AG09319 (cell line): ENCODE measurements at regions not wholly inside any gene's neighbourhood (a gene's known extent, or its start where the extent isn't known, plus 50 kb on each side); places are given as distances from the start of the nearest gene placed in this dataset.

Source experiments
- DNase-seq: peaks from one replicate; pipeline ENCODE4 v3.0.0-alpha.2; 2010; ENCODE audit warnings: low read depth; ENCODE audit errors: extremely low read depth
- TF ChIP-seq, protein P1 (sequence below): IDR thresholded peaks from 2 replicates; pipeline ENCODE4 v1.5.1; 2011; ENCODE audit warnings: low read depth, mild to moderate bottlenecking, inconsistent platforms, low read length, moderate library complexity

DNA sequence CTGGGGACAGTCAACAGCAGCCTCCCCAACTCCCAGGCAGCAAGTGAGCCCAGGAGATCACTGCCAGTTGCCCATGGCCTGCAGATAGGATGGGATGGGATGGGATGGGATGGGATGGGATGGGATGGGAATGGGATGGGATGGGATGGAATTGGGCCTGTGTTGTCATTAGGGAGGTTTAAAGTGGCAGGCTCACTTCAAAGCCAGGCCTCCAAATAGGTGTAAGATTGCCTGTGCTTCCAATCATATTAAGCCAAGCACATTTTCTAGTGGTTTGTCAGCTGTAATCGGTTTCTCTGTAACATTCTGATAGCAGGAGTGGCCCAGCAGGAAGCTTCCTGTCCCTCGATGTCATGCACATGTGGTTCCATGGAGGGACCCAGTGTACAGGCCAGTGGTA is 82.7 kb upstream of the NXT1 start:
- TF ChIP-seq, protein P1, sequence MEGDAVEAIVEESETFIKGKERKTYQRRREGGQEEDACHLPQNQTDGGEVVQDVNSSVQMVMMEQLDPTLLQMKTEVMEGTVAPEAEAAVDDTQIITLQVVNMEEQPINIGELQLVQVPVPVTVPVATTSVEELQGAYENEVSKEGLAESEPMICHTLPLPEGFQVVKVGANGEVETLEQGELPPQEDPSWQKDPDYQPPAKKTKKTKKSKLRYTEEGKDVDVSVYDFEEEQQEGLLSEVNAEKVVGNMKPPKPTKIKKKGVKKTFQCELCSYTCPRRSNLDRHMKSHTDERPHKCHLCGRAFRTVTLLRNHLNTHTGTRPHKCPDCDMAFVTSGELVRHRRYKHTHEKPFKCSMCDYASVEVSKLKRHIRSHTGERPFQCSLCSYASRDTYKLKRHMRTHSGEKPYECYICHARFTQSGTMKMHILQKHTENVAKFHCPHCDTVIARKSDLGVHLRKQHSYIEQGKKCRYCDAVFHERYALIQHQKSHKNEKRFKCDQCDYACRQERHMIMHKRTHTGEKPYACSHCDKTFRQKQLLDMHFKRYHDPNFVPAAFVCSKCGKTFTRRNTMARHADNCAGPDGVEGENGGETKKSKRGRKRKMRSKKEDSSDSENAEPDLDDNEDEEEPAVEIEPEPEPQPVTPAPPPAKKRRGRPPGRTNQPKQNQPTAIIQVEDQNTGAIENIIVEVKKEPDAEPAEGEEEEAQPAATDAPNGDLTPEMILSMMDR: no peak
- no peak for DNase-seq

DNA sequence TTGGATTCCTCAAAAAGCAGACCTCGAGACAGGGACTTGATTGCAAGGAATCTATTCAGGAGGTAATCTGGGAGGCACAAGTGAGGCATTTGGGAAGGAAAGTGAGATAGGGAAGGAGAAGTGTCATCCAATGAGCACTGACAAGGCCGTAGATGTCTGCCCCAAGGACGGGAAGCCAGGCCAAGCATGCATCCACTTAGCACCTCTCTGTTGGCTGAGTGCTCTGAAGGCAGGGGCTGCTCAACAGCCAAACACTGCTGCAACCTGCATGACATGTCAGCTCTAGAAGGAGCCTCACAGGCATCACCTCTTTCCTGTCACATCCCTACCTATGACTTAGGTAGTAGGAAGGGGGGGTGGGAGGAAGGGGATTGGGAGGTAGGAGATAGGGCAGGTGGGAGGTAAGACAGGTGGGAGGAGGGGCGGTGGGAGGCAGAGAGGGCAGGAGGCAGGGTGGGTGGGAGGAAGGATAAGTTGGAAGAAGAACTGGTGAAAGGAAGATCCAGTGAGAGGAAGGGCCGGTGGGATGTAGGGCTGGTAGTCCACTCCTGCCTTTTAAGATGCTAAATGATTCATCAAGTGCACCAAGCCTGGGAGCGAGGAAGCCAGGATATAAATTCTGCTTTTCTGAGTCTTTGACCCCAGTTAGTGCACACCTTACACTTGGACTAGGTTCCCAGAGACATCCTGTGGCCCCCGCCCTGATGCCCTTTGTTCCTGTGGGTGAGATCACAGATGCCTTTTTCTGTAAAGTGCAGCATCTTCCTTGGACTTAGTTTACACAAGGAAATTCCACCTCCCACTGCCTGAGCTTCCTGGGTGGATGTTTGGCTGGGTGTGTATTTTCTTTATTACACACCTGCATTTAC is 83.8 kb upstream of the NXT1 start:
- TF ChIP-seq, protein P1: no peak
- DNase-seq: no peak

DNA sequence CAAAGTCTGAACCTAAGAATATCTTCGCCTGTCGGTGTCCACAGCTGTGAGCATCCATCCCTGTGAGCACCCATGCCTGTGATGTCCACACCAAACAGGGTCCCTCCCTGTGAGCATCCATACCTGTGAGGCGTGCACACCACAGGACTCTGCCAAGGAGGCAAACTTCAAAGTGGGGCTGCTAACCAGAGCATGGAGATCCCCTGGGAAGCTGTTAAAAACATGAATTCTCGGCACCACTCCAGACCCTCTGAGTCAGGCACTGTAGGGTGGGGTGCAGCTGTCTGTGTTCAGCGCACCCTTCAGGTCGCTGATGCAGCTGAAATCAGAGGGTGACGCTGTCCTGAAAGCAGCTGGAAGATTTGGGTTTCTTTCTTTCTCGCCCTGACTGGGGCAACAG is 85.4 kb upstream of the NXT1 start:
- DNase-seq: no peak
- TF ChIP-seq, protein P1: no peak

DNA sequence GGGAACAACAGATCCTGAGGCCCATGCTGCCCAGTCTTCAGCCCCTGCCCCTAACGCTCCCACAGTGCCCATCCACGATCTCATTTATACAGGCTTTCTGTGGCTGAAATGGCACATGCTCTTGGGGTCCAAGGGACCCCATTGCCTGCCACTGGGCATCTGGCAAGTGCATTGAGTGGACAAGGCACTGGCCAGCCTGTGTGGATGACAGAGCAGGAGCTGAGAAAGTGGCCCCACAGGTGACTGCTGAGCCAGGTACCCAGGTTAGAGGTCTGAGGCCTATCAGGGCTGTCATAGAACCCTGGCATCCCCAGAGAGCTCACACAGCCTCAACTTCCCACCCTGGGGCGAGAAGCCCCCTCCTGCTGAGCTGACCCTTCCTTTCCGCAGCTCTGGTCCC is 86.0 kb upstream of the NXT1 start:
- DNase-seq: no peak

DNA sequence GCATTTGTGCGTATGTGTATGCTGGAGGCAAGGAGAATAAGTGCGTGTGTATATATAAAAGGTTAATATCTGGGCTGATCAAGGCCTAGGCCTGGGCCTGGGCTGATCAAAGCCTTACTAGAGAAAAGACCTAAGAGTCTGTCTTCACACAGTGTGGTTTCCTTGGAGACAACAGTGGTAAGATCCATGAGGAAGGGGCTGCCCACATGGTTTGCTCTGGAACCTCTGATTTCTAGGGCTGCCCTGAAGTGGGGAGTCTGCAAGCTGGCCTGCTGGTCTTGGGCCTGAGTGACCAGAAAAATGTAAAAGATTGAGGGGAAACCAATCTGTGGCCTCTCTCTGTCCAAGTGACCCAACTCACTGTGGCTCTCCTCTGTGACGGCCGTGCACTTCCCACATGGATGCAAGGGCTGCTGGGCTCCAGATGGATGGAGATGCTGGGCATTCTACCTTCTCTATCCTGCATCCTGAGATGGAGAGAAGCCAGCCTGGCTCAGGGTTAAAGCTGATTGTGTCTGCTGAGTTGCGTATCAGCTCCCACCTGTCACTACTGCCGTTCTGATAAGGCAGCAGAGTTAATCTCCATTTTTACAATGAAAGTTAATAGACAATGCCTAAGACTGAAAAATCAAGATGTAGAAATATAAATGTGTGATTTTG is 90.3 kb upstream of the NXT1 start:
- no peak for DNase-seq
- TF ChIP-seq, protein P1: no peak

More for the DNA sequence above, 86.0 kb upstream of the NXT1 start:
- TF ChIP-seq, protein P1: no peak

DNA sequence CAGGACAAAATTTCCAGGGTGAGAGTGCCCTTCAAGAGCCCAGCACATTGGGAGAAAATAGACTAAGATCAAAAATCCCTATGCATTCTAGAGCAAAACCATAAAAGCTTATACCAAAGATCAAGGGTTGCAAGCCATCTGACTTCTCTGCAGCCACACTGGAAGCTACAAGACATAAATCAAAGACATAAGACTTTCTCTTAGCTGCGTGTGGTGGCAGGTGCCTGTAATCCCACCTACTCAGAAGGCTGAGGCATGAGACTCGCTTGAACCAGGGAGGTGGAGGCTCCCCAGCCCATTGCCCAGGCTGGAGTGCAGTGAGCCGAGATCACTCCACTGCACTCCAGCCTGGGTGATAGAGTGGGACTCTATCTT is 91.9 kb upstream of the NXT1 start:
- DNase-seq: no peak
- TF ChIP-seq, protein P1: no peak
